ENCODE measurements at regions not wholly inside any gene's neighbourhood (a gene's known extent, or its start where the extent isn't known, plus 50 kb on each side); places are given as distances from the start of the nearest gene placed in this dataset.

GRCh38 chr5:12716664-12717063 lies 812.4 kb upstream of the CTNND2 start:
- TF ChIP-seq CTCF (IDR thresholded peaks at IDR 0.05) (no peak), EP300 (IDR thresholded peaks at IDR 0.05) (no peak), POLR2A (IDR thresholded peaks at IDR 0.05) (no peak)
